ENCODE measurements at regions not wholly inside any gene's neighbourhood (a gene's known extent, or its start where the extent isn't known, plus 50 kb on each side); places are given as distances from the start of the nearest gene placed in this dataset.
A peak's percentile ranks its signal among the peaks of the same experiment; 100 is the strongest.

DNA sequence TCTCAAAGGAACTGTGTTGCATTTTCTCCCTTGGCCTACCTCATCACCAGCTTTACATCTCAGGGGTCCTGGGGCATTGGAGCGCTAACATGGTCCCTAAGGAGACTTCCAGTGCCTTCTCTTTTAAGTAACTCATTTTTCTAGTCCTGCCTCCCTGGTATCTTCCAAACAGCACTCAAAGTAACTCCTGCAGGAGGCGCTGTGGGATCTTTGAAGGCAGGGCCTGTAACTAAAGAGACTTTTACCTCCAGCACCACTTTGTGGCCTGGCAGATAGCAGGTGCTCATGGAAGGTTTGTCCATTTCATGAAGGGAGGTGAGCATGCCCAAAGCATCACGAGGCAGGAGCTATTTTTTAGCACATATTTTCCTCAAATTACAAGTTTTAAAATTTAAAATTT is 411.0 kb upstream of the GYPC start:
- Mint-ChIP-seq H3K4me3 (no peak overlapping the region), H3K36me3 (ENCODE audit: low read depth) (no peaks in the 10 kb centered on the region), H3K27ac (no peak overlapping the region), H3K9me3 (no peaks in the 10 kb centered on the region), H3K27me3 (ENCODE audit: insufficient read depth, low read depth, poor library complexity) (peaks cover 5% of the 10 kb centered on the region), H3K4me1 (no peaks in the 10 kb centered on the region)
- DNase-seq (ENCODE audit: low spot score), result peak; percentile 83
- H3K79me2 ChIP-seq (replicated peaks; ENCODE audit: insufficient read depth), result no peaks in the 10 kb centered on the region
- no peaks in the 10 kb centered on the region for H3K36me3 ChIP-seq (ENCODE audit: insufficient read depth)
- H3K27me3 ChIP-seq (ENCODE audit: insufficient read depth), result no peaks in the 10 kb centered on the region
- ATAC-seq, result peak; percentile 96
- H4K20me1 ChIP-seq (replicated peaks; ENCODE audit: insufficient read depth), result no peaks in the 10 kb centered on the region
- H3K4me3 ChIP-seq, result no peak overlapping the region
- no peak overlapping the region for H3K4me2 ChIP-seq
- H3K27ac ChIP-seq (ENCODE audit: low read depth), result no peak overlapping the region
- H3F3A ChIP-seq (replicated peaks; ENCODE audit: low read depth), result no peaks in the 10 kb centered on the region
- no peaks in the 10 kb centered on the region for H3K9me2 ChIP-seq (ENCODE audit: insufficient read depth)
- TF ChIP-seq, protein P1, sequence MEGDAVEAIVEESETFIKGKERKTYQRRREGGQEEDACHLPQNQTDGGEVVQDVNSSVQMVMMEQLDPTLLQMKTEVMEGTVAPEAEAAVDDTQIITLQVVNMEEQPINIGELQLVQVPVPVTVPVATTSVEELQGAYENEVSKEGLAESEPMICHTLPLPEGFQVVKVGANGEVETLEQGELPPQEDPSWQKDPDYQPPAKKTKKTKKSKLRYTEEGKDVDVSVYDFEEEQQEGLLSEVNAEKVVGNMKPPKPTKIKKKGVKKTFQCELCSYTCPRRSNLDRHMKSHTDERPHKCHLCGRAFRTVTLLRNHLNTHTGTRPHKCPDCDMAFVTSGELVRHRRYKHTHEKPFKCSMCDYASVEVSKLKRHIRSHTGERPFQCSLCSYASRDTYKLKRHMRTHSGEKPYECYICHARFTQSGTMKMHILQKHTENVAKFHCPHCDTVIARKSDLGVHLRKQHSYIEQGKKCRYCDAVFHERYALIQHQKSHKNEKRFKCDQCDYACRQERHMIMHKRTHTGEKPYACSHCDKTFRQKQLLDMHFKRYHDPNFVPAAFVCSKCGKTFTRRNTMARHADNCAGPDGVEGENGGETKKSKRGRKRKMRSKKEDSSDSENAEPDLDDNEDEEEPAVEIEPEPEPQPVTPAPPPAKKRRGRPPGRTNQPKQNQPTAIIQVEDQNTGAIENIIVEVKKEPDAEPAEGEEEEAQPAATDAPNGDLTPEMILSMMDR (conservative IDR thresholded peaks at IDR 0.05; ENCODE audit: low read depth in 2 of 2), result peak; percentile 65 to 84
- TF ChIP-seq CREB1 (CRISPR knock-in tag; IDR thresholded peaks at IDR 0.05; ENCODE audit: low read depth), result no peak
- H3K4me1 ChIP-seq (ENCODE audit: insufficient read depth), result no peaks in the 10 kb centered on the region
- H2AFZ ChIP-seq, result no peak overlapping the region

DNA sequence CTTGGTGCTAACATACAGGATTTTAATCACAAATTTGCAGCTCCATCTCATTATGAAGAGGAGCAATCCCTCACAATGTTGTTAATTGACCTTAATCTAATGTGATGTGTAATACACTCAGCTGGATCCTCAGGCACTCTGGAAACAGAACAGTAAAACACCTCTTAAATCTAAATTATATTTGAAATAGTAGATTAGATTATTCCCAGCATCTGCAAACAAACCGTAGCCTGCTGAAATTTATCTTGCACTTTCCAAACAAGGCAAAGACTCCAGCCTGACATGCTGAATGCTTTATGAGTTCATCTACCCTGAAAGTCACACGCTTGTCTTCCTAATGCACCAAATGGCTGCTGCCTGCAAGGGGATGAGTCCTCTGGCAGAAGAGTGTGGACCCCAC is 402.3 kb upstream of the GYPC start:
- H3K27me3 ChIP-seq (ENCODE audit: insufficient read depth), result no peaks in the 10 kb centered on the region
- Mint-ChIP-seq H3K9me3 (no peaks in the 10 kb centered on the region), H3K4me3 (no peak overlapping the region), H3K4me1 (no peaks in the 10 kb centered on the region), H3K27me3 (ENCODE audit: insufficient read depth, low read depth, poor library complexity) (peaks cover 7% of the 10 kb centered on the region), H3K27ac (no peak overlapping the region), H3K36me3 (ENCODE audit: low read depth) (no peaks in the 10 kb centered on the region)
- no peaks in the 10 kb centered on the region for H3K36me3 ChIP-seq (ENCODE audit: insufficient read depth)
- no peaks in the 10 kb centered on the region for H3K9me2 ChIP-seq (ENCODE audit: insufficient read depth)
- no peaks in the 10 kb centered on the region for H3F3A ChIP-seq (replicated peaks; ENCODE audit: low read depth)
- H2AFZ ChIP-seq, result no peak overlapping the region
- H3K4me1 ChIP-seq (ENCODE audit: insufficient read depth), result no peaks in the 10 kb centered on the region
- no peak for DNase-seq (ENCODE audit: low spot score)
- no peak overlapping the region for H3K27ac ChIP-seq (ENCODE audit: low read depth)
- no peak for ATAC-seq
- no peaks in the 10 kb centered on the region for H4K20me1 ChIP-seq (replicated peaks; ENCODE audit: insufficient read depth)
- H3K4me2 ChIP-seq, result no peak overlapping the region
- H3K4me3 ChIP-seq, result no peak overlapping the region
- no peak for TF ChIP-seq STAT1 (IDR thresholded peaks at IDR 0.05; ENCODE audit: unreplicated experiment)
- no peaks in the 10 kb centered on the region for H3K79me2 ChIP-seq (replicated peaks; ENCODE audit: insufficient read depth)

DNA sequence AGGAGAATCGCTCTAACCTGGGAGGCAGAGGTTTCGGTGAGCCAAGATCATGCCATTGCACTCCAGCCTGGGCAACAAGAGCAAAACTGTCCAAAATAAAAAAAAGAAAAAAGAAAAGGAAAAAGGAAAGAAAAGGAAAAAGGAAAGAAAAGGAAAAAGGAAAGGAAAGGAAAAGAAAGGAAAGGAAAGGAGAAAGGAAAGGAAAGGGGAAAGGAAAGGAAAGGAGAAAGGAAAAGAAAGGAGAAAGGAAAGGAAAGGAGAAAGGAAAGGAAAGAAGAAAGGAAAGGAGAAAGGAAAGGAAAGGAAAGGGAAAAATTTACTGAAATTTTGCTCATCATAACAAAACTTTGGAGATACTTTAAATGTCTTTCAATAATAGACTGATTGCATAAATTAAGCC is 391.3 kb upstream of the GYPC start:
- Histone ChIP-seq H3K79me2 (replicated peaks; ENCODE audit: insufficient read depth) (no peaks in the 10 kb centered on the region), H3F3A (replicated peaks; ENCODE audit: low read depth) (no peaks in the 10 kb centered on the region), H2AFZ (no peak overlapping the region), H3K27me3 (ENCODE audit: insufficient read depth) (no peaks in the 10 kb centered on the region), H3K4me3 (no peak overlapping the region), H4K20me1 (replicated peaks; ENCODE audit: insufficient read depth) (no peaks in the 10 kb centered on the region), H3K4me2 (no peak overlapping the region), H3K36me3 (ENCODE audit: insufficient read depth) (no peaks in the 10 kb centered on the region), H3K27ac (ENCODE audit: low read depth) (no peak overlapping the region), H3K9me2 (ENCODE audit: insufficient read depth) (no peaks in the 10 kb centered on the region), H3K4me1 (ENCODE audit: insufficient read depth) (no peaks in the 10 kb centered on the region)
- ATAC-seq (no peak), DNase-seq (ENCODE audit: low spot score) (no peak)
- no peaks in the 10 kb centered on the region for H3K36me3 Mint-ChIP-seq (ENCODE audit: low read depth)
- H3K4me3 Mint-ChIP-seq, result no peak overlapping the region
- H3K9me3 Mint-ChIP-seq, result no peaks in the 10 kb centered on the region; the same call in 2 of the 3 replicates
- no peak overlapping the region for H3K27ac Mint-ChIP-seq
- H3K4me1 Mint-ChIP-seq, result no peaks in the 10 kb centered on the region; the same call in 2 of the 3 replicates
- H3K27me3 Mint-ChIP-seq (ENCODE audit: insufficient read depth, low read depth, poor library complexity), result peaks cover 2% of the 10 kb centered on the region
- TF ChIP-seq JUNB (IDR thresholded peaks at IDR 0.05; ENCODE audit: unreplicated experiment) (no peak), ZNF331 (CRISPR knock-in tag; IDR thresholded peaks at IDR 0.05; ENCODE audit: low read depth) (no peak), EZH2 (IDR thresholded peaks at IDR 0.05; ENCODE audit: low read depth, unreplicated experiment) (no peak), STAT1 (IDR thresholded peaks at IDR 0.05; ENCODE audit: unreplicated experiment) (no peak), CREB1 (CRISPR knock-in tag; IDR thresholded peaks at IDR 0.05; ENCODE audit: low read depth) (no peak)
- TF ChIP-seq, protein P1 (conservative IDR thresholded peaks at IDR 0.05; ENCODE audit: low read depth in 2 of 2), result no peak
- TF ChIP-seq, protein P2, sequence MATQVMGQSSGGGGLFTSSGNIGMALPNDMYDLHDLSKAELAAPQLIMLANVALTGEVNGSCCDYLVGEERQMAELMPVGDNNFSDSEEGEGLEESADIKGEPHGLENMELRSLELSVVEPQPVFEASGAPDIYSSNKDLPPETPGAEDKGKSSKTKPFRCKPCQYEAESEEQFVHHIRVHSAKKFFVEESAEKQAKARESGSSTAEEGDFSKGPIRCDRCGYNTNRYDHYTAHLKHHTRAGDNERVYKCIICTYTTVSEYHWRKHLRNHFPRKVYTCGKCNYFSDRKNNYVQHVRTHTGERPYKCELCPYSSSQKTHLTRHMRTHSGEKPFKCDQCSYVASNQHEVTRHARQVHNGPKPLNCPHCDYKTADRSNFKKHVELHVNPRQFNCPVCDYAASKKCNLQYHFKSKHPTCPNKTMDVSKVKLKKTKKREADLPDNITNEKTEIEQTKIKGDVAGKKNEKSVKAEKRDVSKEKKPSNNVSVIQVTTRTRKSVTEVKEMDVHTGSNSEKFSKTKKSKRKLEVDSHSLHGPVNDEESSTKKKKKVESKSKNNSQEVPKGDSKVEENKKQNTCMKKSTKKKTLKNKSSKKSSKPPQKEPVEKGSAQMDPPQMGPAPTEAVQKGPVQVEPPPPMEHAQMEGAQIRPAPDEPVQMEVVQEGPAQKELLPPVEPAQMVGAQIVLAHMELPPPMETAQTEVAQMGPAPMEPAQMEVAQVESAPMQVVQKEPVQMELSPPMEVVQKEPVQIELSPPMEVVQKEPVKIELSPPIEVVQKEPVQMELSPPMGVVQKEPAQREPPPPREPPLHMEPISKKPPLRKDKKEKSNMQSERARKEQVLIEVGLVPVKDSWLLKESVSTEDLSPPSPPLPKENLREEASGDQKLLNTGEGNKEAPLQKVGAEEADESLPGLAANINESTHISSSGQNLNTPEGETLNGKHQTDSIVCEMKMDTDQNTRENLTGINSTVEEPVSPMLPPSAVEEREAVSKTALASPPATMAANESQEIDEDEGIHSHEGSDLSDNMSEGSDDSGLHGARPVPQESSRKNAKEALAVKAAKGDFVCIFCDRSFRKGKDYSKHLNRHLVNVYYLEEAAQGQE (IDR thresholded peaks at IDR 0.05; ENCODE audit: unreplicated experiment), result no peak
